GM18858 (cell line): ENCODE measurements at regions not wholly inside any gene's neighbourhood (a gene's known extent, or its start where the extent isn't known, plus 50 kb on each side); places are given as distances from the start of the nearest gene placed in this dataset.

Experiments used
- ATAC-seq: cut with Tn5 transposase; IDR thresholded peaks from one replicate; pipeline ENCODE4 v1.9.1; 2021; ENCODE audit not compliant: unreplicated experiment

- ATAC-seq, result no peak
Observed at GRCh38 chr9:95733741-95734666, 141.5 kb upstream of the ERCC6L2 start.

- no peak for ATAC-seq
Observed at GRCh38 chr9:95732802-95733688, 142.4 kb upstream of the ERCC6L2 start.

GRCh38 chr9:95731876-95732275, 143.6 kb upstream of the ERCC6L2 start:
- no peak for ATAC-seq

- no peak for ATAC-seq
Observed at GRCh38 chr9:95729669-95730368, 145.7 kb upstream of the ERCC6L2 start.

DNA sequence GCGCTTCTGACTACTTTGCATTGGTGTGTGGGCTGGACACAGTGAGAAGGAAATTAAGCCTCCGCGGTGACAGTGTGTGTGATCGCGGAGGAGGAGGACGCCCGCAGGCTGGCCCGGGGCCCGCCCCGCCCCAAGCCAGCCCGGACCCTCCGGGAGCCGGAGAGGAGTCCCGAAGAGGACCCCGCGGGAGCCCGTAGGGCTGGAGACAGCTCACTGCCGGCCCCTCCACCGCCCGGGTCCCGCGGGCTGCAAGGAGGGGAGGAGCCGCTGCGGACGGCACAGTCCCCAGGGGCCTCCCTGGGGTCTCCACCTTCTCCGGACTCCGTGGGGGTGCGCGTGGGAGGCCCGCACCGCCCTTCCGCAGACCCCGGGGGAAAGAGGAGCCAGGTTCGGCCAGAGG, 146.4 kb upstream of the ERCC6L2 start:
- ATAC-seq, result no peak

GRCh38 chr9:95727947-95728520, 147.5 kb upstream of the ERCC6L2 start:
- no peak for ATAC-seq

DNA sequence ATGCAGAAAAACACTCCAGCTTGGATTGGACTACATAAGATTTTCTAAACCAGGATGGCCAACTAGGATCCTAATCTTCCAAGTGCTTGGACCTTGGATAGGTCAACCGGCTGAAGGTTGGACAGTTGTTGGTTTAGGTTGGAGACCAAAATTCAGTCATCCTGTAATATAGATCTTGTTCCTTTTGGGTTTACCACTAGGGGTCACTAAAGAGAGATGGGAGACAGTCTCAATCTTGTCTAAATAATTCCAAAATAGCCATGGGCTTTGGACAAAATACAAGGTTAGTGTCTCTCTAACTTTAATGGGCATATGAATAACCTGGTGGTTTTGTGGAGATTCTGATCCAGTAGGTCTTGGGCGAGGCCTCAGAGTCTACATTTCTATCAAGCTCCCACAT, 148.7 kb upstream of the ERCC6L2 start:
- no peak for ATAC-seq

DNA sequence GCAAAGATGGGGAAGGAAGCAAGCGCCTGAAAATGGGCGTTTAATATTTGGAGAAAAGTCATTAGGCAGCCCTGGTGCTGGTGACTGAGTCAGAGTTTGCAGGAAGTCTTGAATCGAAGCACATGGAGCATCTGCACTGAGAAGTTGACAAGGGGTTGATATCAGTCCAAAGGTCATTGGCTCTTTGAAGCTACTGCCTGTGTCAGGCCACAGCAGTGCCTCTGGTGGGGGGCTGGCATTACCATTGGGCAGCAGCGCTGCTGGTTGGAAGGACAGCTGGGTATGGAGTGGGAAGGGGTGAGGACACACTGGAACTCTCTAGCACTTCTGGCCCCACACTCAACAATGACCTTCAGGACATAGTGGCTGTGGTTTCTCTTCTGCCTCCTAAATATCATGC, 150.4 kb upstream of the ERCC6L2 start:
- ATAC-seq, result no peak

GRCh38 chr9:95724253-95724991, 151.1 kb upstream of the ERCC6L2 start:
- ATAC-seq, result peak; percentile 91

DNA sequence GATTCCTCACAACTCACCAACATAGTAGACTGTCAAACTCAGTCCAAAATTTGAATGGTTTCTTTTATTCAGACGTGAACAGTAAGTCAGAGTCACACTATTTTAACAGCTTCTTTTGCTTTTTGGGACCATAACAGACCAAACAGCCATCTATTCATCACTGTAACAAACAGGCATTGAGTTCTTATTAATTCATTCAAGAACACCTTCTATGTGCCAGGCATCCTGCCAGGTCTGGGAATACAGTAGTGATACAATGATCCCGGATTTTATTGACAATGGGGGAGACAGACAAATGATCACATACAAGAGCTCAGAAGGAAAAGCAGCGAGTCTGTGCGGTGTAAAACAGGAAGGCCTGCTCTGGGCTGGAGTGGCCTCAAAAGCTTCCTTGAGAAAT, 153.3 kb upstream of the ERCC6L2 start:
- no peak for ATAC-seq

DNA sequence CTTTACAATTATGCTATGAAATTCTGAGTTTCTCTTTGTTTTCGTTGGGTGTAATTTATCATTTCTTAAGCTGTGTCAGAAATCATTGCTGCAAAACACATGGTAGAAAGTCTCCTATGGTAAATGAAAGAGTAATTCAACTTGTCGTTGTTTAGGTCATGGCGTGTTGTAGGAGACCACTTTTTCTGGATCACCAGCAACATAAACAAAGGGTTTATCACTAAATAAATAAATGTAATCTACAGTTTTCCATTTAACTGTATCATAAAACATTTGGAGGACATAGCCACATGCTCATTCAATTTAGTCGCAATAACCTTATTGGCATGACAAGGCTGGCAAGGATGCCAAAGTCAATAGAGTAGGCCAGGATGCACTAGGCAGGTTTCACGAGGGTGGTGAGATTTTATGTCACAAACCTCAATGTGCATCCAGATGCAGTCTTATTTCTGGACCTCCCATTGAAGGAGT, 154.4 kb upstream of the ERCC6L2 start:
- ATAC-seq, result no peak

DNA sequence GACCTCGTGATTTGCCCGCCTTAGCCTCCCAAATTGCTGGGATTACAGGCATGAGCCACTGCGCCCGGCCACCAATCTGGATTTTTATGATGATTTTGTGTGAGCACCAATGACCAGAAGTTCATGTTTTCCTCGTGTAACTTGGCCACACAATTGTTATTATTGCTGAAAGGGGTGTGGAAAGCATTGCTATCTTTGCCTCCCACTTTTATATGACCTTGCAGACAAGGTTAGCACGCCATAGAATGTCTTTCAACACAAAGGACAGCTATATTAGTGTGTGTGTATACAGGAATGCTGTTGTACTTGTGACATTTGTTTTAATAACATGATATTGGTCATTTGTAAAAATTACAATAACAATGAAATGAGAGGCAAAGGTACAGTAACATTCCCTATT, 155.0 kb upstream of the ERCC6L2 start:
- no peak for ATAC-seq

GRCh38 chr9:95719354-95719753, 156.1 kb upstream of the ERCC6L2 start:
- ATAC-seq, result no peak

- ATAC-seq, result no peak
Observed at GRCh38 chr9:95718263-95718662, 157.2 kb upstream of the ERCC6L2 start.

DNA sequence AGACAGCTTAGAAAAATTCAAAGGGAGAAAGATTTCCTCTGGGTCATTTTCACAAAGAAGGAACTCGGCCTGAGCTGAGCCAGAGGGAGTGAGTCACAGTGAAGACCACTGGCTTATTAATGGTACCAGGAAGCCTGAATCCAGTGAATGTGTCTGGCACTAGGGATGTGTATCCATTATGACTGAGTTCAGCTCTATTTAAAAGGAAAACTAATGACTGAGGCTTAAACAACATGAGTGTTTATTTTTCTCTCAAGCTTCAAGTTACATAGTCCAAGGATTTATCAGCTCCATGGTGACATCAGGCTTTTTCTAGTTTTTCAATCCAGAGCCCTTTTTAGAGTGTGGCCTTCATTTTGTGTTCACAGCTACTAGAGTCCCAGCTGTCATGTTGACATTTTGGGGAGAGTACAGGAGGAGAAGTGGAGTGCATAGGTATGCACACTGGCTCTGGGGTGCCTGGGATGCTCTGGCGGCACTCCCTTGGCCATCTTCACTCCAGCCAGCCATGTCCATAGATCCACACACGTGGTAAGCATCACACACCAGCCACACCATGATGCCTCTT, 159.5 kb upstream of the ERCC6L2 start:
- ATAC-seq, result no peak

DNA sequence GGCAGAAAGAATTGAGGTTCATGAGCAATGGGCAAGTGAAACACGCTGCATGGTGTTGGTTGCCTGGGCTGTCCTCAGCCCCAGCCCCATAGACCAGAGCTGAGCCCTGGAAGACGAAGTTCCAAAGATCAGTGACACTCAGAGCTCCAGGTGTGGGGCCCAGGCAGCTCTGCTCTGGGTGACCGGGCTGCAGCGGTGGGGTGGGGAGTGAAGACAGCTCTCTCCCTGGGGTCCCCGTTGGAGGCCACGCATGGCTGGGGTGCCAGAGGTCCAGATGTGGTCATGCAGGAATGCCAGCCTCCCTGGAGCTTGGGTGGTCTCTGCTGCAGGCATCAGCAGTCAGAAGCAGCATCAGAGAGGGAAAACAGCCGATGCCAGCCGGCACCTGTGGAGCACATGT, 165.0 kb upstream of the ERCC6L2 start:
- ATAC-seq, result no peak

DNA sequence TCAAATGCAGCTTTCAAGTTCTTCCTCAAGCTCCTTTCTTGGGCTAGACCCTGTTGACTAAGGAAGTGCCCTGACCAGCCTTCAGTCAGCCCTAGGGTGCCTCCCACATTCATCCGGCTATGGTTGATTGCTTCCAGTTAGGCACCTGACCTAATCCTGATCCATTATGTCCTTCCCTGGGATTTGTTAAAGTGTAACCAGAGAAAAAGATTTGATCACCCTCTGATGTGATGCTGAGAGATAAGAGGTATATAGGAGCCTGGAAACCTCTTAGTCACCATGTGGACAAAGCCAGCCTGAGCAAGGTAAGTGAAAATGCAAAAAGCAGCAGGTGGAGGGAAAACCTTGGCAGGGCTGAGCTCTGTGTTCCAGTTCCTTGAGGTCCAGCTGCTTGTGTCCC, 178.8 kb upstream of the ERCC6L2 start:
- ATAC-seq, result no peak

GRCh38 chr9:95691435-95691834, 174.7 kb upstream of the PTCH1 start:
- no peak for ATAC-seq

GRCh38 chr9:95689669-95690068, 172.9 kb upstream of the PTCH1 start:
- ATAC-seq, result no peak

DNA sequence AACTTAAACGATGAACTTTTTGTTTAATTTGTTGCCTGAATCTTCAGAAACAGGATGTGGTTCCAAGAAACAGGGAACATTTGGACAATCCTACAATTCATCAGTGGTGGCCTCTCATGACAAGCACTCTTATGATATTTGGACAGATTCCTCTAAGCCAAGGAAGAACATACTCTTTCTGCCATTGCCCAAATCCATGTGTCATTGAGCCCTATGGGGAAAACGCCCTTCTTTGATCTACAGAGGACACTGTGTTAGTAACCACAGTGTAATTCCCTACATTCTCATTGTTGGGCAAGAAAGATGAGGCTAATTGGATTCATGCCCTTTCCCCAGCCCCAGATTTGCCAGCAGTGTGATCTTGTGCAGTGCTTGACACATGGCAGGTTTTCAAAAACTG, 167.7 kb upstream of the PTCH1 start:
- no peak for ATAC-seq
